ENCODE measurements at regions not wholly inside any gene's neighbourhood (a gene's known extent, or its start where the extent isn't known, plus 50 kb on each side); places are given as distances from the start of the nearest gene placed in this dataset.
A peak's percentile ranks its signal among the peaks of the same experiment; 100 is the strongest.

- Histone ChIP-seq H3K9me3 (replicated peaks in 1 of 3) (no peaks in the 10 kb centered on the region), H3K27ac (no peak overlapping the region), H3K27me3 (no peaks in the 10 kb centered on the region), H3K4me3 (no peak overlapping the region), H3K4me1 (replicated peaks in 1 of 2) (no peaks in the 10 kb centered on the region), H3K36me3 (replicated peaks in 1 of 2) (no peaks in the 10 kb centered on the region)
- WGBS, 4 donors = 14 to 27% (median 18%) methylated on average over 7 of the region's 7 CpGs
- intact Hi-C loops (cut with DNase I) = no loop called here
- TF ChIP-seq, protein P1, sequence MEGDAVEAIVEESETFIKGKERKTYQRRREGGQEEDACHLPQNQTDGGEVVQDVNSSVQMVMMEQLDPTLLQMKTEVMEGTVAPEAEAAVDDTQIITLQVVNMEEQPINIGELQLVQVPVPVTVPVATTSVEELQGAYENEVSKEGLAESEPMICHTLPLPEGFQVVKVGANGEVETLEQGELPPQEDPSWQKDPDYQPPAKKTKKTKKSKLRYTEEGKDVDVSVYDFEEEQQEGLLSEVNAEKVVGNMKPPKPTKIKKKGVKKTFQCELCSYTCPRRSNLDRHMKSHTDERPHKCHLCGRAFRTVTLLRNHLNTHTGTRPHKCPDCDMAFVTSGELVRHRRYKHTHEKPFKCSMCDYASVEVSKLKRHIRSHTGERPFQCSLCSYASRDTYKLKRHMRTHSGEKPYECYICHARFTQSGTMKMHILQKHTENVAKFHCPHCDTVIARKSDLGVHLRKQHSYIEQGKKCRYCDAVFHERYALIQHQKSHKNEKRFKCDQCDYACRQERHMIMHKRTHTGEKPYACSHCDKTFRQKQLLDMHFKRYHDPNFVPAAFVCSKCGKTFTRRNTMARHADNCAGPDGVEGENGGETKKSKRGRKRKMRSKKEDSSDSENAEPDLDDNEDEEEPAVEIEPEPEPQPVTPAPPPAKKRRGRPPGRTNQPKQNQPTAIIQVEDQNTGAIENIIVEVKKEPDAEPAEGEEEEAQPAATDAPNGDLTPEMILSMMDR (IDR thresholded peaks at IDR 0.05) = no peak
- no peak for TF ChIP-seq POLR2A (IDR thresholded peaks at IDR 0.05)
- peak in 1 of 7 donors; percentile 5 for DNase-seq
Observed at GRCh38 chr12:98106031-98106683, 409.2 kb upstream of the TMPO start.

- Histone ChIP-seq H3K4me1 (replicated peaks in 1 of 2) (no peaks in the 10 kb centered on the region), H3K36me3 (replicated peaks in 1 of 2) (no peaks in the 10 kb centered on the region), H3K27ac (no peak overlapping the region), H3K4me3 (no peak overlapping the region), H3K9me3 (replicated peaks in 1 of 3) (no peaks in the 10 kb centered on the region), H3K27me3 (no peaks in the 10 kb centered on the region)
- intact Hi-C loops (cut with DNase I) = no loop called here
- no peak for TF ChIP-seq POLR2A (IDR thresholded peaks at IDR 0.05)
- TF ChIP-seq, protein P1 (IDR thresholded peaks at IDR 0.05) = no peak
- no peak for DNase-seq
- 68 to 73% (median 70%) methylated on average over 3 of the region's 3 CpGs for WGBS, 4 donors
Observed at GRCh38 chr12:98109266-98109665, 406.1 kb upstream of the TMPO start.

DNA sequence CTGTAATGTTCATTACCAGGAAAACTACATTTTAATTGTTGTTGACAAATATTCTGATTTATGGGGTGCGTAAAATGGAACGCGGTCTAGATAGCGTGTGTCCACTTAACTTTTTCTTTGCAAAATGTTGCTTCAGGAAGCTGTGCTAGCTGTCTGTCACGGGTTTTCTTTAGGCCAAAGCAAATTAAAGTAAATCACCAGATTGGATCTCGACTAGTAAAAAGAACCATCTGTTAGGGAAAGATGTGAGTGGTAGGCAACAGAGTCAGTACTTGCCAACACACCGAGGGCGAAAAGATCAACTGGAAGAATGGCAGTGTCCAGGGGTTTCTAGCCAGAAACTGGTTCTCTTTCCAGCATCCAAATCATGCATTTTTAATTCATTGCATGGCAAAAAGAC is 404.9 kb upstream of the TMPO start:
- WGBS, 4 donors = 69 to 74% (median 71%) methylated on average over 8 of the region's 8 CpGs
- intact Hi-C loops (cut with DNase I) = no loop called here
- Histone ChIP-seq H3K9me3 (replicated peaks in 1 of 3) (no peaks in the 10 kb centered on the region), H3K4me3 (no peak overlapping the region), H3K27ac (no peak overlapping the region), H3K36me3 (replicated peaks in 1 of 2) (no peaks in the 10 kb centered on the region), H3K4me1 (replicated peaks in 1 of 2) (no peaks in the 10 kb centered on the region), H3K27me3 (no peaks in the 10 kb centered on the region)
- no peak for TF ChIP-seq POLR2A (IDR thresholded peaks at IDR 0.05)
- TF ChIP-seq, protein P1 (IDR thresholded peaks at IDR 0.05) = no peak
- no peak for DNase-seq

DNA sequence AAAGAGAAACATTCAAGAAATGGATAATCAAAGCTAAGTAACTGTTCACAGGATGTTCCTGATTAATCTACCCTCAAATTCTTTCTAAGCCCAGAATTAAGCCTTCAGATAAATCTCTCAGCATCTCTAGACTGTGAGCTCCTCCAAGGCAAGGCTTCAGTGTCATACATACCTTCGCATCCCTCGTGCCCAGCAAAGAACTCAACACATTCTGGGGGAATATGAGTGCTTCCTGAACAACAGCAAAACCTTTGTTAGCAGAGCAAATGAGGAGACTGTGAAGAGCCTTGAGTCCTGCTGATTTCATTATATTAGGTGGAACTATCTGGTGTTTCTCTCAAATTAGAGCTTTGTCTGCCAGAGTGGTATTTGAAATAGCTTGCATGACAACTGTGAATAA is 401.8 kb upstream of the TMPO start:
- intact Hi-C loops (cut with DNase I) = no loop called here
- no peak overlapping the region for H3K27ac ChIP-seq
- no peaks in the 10 kb centered on the region for H3K9me3 ChIP-seq (replicated peaks in 1 of 3)
- no peak overlapping the region for H3K4me3 ChIP-seq
- DNase-seq = no peak
- no peaks in the 10 kb centered on the region for H3K4me1 ChIP-seq (replicated peaks in 1 of 2)
- TF ChIP-seq, protein P1 (IDR thresholded peaks at IDR 0.05) = no peak
- no peak for TF ChIP-seq POLR2A (IDR thresholded peaks at IDR 0.05)
- H3K36me3 ChIP-seq (replicated peaks in 1 of 2) = no peaks in the 10 kb centered on the region
- WGBS, 4 donors = 88 to 94% (median 91%) methylated on average over 2 of the region's 2 CpGs
- H3K27me3 ChIP-seq = no peaks in the 10 kb centered on the region

All from adrenal gland (tissue), 9 donors.